ENCODE measurements at regions not wholly inside any gene's neighbourhood (a gene's known extent, or its start where the extent isn't known, plus 50 kb on each side); places are given as distances from the start of the nearest gene placed in this dataset.

- TF ChIP-seq, protein P1, sequence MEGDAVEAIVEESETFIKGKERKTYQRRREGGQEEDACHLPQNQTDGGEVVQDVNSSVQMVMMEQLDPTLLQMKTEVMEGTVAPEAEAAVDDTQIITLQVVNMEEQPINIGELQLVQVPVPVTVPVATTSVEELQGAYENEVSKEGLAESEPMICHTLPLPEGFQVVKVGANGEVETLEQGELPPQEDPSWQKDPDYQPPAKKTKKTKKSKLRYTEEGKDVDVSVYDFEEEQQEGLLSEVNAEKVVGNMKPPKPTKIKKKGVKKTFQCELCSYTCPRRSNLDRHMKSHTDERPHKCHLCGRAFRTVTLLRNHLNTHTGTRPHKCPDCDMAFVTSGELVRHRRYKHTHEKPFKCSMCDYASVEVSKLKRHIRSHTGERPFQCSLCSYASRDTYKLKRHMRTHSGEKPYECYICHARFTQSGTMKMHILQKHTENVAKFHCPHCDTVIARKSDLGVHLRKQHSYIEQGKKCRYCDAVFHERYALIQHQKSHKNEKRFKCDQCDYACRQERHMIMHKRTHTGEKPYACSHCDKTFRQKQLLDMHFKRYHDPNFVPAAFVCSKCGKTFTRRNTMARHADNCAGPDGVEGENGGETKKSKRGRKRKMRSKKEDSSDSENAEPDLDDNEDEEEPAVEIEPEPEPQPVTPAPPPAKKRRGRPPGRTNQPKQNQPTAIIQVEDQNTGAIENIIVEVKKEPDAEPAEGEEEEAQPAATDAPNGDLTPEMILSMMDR (IDR thresholded peaks at IDR 0.05) = no peak
- no peak for TF ChIP-seq POLR2A (IDR thresholded peaks at IDR 0.05)
- no peak for TF ChIP-seq EP300 (IDR thresholded peaks at IDR 0.05)
Observed at GRCh38 chr5:72709341-72709740, 107.1 kb upstream of the TNPO1 start.

Data from suprapubic skin (tissue), 3 donors.